ENCODE measurements at regions not wholly inside any gene's neighbourhood (a gene's known extent, or its start where the extent isn't known, plus 50 kb on each side); places are given as distances from the start of the nearest gene placed in this dataset.

DNA sequence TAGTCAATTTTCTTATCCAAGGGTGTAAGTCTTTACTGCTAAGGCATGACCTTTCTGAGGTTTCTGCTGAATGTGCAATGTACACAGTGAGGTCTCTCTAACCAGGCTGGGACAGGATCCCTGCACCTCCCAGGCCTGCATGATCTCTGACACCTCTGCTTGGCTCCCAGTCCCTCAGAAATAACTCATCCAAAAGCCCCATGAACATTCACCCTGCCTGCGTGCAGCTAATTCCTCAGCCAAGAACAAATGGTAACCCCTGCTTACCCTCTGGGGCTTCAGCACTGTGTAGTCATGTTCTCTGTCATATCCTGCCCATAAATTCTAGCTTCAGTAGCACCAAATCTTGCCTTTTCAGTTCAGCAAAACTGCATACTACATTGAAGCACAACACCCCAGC, 1146.3 kb upstream of the MIR17HG start:
- Histone ChIP-seq H3K4me3 (ENCODE audit: low read depth, low read length) (no peak overlapping the region), H3K27ac (ENCODE audit: low read depth, low read length) (no peak overlapping the region), H3K27me3 (ENCODE audit: control insufficient read depth, insufficient read depth, low read length) (no peaks in the 10 kb centered on the region), H3K36me3 (ENCODE audit: control insufficient read depth, insufficient read depth, low read length) (no peaks in the 10 kb centered on the region), H3K9me3 (ENCODE audit: control insufficient read depth, insufficient read depth, low read length) (no peaks in the 10 kb centered on the region), H3K4me1 (ENCODE audit: control insufficient read depth, insufficient read depth, low read length) (no peaks in the 10 kb centered on the region)
- DNase-seq (ENCODE audit: low read depth in 4 of 6, low spot score in 6 of 6), result no peak
- 27% methylated on average over 1 of the region's 1 CpG for WGBS (ENCODE audit: insufficient coverage)

DNA sequence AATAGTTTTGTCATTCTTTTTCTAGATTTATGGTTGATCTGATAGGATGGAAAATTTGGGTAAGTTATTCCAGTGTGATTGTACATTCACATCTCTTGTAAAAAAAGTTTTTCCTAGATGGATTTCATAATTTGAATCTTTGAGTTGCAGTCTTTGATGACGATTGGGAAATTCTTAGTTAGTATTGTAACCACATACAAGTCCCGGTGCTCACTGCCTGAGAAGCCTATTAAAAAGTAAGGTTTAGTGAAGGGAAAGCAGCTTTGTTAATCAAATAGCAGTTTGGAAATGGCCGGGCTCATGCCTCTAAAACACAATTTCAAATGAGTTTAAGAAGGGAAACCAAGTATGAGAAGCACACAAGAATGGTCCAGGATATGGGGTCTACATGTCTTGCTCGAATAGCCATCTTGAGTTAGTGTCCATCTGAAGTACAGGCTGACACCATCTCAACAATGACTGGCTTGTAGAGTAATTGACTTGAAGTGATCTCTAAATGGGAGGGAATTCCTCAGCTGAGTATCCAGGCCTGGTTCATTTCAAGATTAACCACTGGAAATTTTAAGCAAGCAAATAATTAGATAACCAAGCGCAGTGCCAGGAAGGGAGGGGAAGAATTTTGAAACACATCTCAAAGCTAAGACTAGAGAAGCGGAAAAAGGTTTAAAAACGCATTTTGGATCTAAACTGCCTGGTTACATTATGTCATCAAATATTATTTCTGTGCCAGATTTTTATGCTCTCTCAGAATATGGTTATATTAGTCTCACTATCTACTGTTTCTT, 1145.6 kb upstream of the MIR17HG start:
- Histone ChIP-seq H3K27ac (ENCODE audit: low read depth, low read length) (no peak overlapping the region), H3K27me3 (ENCODE audit: control insufficient read depth, insufficient read depth, low read length) (no peaks in the 10 kb centered on the region), H3K4me3 (ENCODE audit: low read depth, low read length) (no peak overlapping the region), H3K36me3 (ENCODE audit: control insufficient read depth, insufficient read depth, low read length) (no peaks in the 10 kb centered on the region), H3K4me1 (ENCODE audit: control insufficient read depth, insufficient read depth, low read length) (no peaks in the 10 kb centered on the region), H3K9me3 (ENCODE audit: control insufficient read depth, insufficient read depth, low read length) (no peaks in the 10 kb centered on the region)
- WGBS (ENCODE audit: insufficient coverage), result 40% methylated on average over 2 of the region's 7 CpGs
- no peak for DNase-seq (ENCODE audit: low read depth in 4 of 6, low spot score in 6 of 6)

DNA sequence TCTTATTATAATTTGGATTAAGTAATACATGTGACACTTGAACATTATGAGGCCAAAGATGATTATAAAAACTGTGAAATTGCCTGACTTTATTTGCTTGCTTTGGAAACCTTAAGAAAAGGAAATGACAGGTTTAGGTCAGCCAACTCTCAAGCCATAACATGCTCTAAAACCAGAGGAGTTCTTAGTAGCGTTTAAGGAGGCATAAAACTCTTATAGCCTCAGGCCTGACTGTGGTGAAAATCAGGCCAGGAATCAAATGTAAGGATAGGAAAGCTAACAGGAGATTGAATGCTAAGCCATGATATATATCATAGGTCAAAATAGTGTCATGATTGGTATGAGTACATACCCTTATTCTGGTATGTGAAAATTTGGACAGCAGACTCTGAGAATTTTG, 1142.4 kb upstream of the MIR17HG start:
- Histone ChIP-seq H3K4me3 (ENCODE audit: low read depth, low read length) (no peak overlapping the region), H3K27me3 (ENCODE audit: control insufficient read depth, insufficient read depth, low read length) (no peaks in the 10 kb centered on the region), H3K27ac (ENCODE audit: low read depth, low read length) (no peak overlapping the region), H3K9me3 (ENCODE audit: control insufficient read depth, insufficient read depth, low read length) (no peaks in the 10 kb centered on the region), H3K4me1 (ENCODE audit: control insufficient read depth, insufficient read depth, low read length) (no peaks in the 10 kb centered on the region), H3K36me3 (ENCODE audit: control insufficient read depth, insufficient read depth, low read length) (no peaks in the 10 kb centered on the region)
- no peak for DNase-seq (ENCODE audit: low read depth in 4 of 6, low spot score in 6 of 6)
- WGBS (ENCODE audit: insufficient coverage), result no CpG with 5 or more reads among the region's 1 CpG

DNA sequence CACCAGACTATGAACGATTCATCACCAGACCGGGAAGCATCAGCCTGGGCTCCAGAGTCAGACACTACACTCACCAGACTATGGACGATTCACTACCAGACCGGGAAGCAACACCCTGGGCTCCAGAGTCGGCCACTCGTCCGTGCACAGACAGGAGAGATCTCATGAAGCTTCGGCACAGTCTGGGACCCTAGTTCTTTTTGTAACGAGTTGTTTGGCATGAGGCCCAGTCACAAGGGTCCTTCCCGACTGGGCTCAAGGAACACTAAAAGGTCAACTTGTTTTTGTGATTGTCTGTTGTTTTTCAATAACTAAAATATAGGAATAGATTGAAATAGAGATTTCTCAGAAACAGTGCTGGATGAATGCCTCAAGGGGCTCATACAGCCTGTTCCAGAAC, 1141.6 kb upstream of the MIR17HG start:
- Histone ChIP-seq H3K27me3 (ENCODE audit: control insufficient read depth, insufficient read depth, low read length) (no peaks in the 10 kb centered on the region), H3K36me3 (ENCODE audit: control insufficient read depth, insufficient read depth, low read length) (no peaks in the 10 kb centered on the region), H3K4me3 (ENCODE audit: low read depth, low read length) (no peak overlapping the region), H3K27ac (ENCODE audit: low read depth, low read length) (no peak overlapping the region), H3K4me1 (ENCODE audit: control insufficient read depth, insufficient read depth, low read length) (no peaks in the 10 kb centered on the region), H3K9me3 (ENCODE audit: control insufficient read depth, insufficient read depth, low read length) (no peaks in the 10 kb centered on the region)
- no peak for DNase-seq (ENCODE audit: low read depth in 4 of 6, low spot score in 6 of 6)
- 90% methylated on average over 10 of the region's 10 CpGs for WGBS (ENCODE audit: insufficient coverage)

DNA sequence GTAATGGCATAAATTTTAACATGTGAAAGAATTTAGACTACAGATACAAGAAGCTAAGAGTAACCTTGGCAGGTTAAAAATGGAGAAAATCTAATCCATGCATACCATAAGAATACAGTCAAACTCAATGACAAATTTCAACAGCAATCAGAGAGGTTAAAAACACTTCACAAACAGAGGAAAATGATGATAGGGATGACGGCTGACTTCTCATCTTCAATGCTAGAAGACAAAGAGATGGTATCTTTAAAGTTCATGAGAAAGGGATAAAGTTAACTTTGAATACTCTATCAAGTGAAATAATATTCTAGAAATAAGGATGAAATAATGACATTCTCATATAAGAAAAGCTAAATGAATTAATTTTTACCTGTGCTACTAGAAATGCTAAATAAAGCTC, 1130.2 kb upstream of the MIR17HG start:
- Histone ChIP-seq H3K27me3 (ENCODE audit: control insufficient read depth, insufficient read depth, low read length) (no peaks in the 10 kb centered on the region), H3K4me3 (ENCODE audit: low read depth, low read length) (no peak overlapping the region), H3K9me3 (ENCODE audit: control insufficient read depth, insufficient read depth, low read length) (no peaks in the 10 kb centered on the region), H3K27ac (ENCODE audit: low read depth, low read length) (no peak overlapping the region), H3K4me1 (ENCODE audit: control insufficient read depth, insufficient read depth, low read length) (no peaks in the 10 kb centered on the region), H3K36me3 (ENCODE audit: control insufficient read depth, insufficient read depth, low read length) (no peaks in the 10 kb centered on the region)
- DNase-seq (ENCODE audit: low read depth in 4 of 6, low spot score in 6 of 6), result no peak
- WGBS (ENCODE audit: insufficient coverage), result no CpG with 5 or more reads among the region's 1 CpG

DNA sequence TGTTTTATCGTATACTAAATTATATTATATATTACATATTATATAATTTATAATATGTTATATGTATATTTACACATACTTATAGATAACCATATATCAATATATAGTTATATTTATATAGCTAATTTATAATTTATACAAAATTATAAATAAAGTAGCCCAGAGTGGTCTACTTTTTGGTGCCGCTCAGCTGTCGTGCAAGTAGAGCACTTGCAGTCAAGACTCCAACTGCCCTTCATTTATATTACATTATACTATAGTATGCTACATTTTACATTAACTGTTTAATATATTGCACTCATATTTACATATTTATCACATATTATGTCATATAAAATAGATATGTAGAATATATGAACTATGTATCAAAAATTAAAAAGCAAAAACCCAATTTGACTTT, 1124.7 kb upstream of the MIR17HG start:
- H3K27ac ChIP-seq (ENCODE audit: low read depth, low read length), result no peak overlapping the region
- no peak for DNase-seq (ENCODE audit: low read depth in 4 of 6, low spot score in 6 of 6)
- no peaks in the 10 kb centered on the region for H3K4me1 ChIP-seq (ENCODE audit: control insufficient read depth, insufficient read depth, low read length)
- WGBS (ENCODE audit: insufficient coverage), result no CpG with 5 or more reads among the region's 3 CpGs
- H3K4me3 ChIP-seq (ENCODE audit: low read depth, low read length), result no peak overlapping the region
- H3K9me3 ChIP-seq (ENCODE audit: control insufficient read depth, insufficient read depth, low read length), result no peaks in the 10 kb centered on the region
- no peaks in the 10 kb centered on the region for H3K36me3 ChIP-seq (ENCODE audit: control insufficient read depth, insufficient read depth, low read length)
- no peaks in the 10 kb centered on the region for H3K27me3 ChIP-seq (ENCODE audit: control insufficient read depth, insufficient read depth, low read length)

DNA sequence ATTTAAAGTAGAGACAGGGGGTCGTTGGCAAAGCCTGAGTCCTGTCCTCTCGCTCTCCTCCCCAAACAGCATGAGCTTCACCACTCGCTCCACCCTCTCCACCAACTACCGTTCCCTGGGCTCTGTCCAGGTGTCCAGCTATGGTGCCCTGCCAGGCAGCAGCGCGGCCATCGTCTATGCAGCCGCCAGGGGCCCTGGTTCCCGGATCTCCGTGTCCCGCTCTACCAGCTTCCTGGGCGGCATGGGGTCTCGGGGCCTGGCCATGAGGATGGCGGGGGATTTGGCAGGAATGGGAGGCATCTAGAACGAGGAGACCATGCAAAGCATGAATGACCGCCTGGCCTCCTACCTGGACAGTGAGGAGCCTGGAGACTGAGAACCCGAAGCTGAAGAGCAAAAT, 1117.2 kb upstream of the MIR17HG start:
- Histone ChIP-seq H3K4me1 (ENCODE audit: control insufficient read depth, insufficient read depth, low read length) (no peaks in the 10 kb centered on the region), H3K27me3 (ENCODE audit: control insufficient read depth, insufficient read depth, low read length) (no peaks in the 10 kb centered on the region), H3K36me3 (ENCODE audit: control insufficient read depth, insufficient read depth, low read length) (no peaks in the 10 kb centered on the region), H3K27ac (ENCODE audit: low read depth, low read length) (no peak overlapping the region), H3K9me3 (ENCODE audit: control insufficient read depth, insufficient read depth, low read length) (no peaks in the 10 kb centered on the region), H3K4me3 (ENCODE audit: low read depth, low read length) (no peak overlapping the region)
- DNase-seq (ENCODE audit: low read depth in 4 of 6, low spot score in 6 of 6), result no peak
- WGBS (ENCODE audit: insufficient coverage), result 94% methylated on average over 17 of the region's 17 CpGs

DNA sequence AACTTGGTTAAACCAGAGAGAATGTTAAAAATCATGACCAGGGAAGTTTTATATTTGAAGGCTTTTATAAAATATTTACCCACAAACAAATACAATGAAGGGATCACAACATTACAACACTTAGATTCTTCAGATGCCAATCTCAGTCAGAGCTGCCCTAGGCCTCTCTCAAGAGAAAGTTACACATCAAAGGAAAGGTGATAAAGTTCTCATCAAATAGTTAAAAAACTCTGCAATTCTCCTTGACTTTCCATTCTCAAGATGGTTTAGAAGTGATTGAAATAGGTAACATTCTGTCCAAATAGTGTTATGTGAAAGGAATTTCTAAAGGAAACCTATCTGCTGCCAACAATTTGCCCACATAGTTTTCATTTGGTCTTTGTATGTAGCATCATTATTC, 1115.2 kb upstream of the MIR17HG start:
- no peaks in the 10 kb centered on the region for H3K4me1 ChIP-seq (ENCODE audit: control insufficient read depth, insufficient read depth, low read length)
- no peak overlapping the region for H3K4me3 ChIP-seq (ENCODE audit: low read depth, low read length)
- no peaks in the 10 kb centered on the region for H3K9me3 ChIP-seq (ENCODE audit: control insufficient read depth, insufficient read depth, low read length)
- no peaks in the 10 kb centered on the region for H3K36me3 ChIP-seq (ENCODE audit: control insufficient read depth, insufficient read depth, low read length)
- no peak overlapping the region for H3K27ac ChIP-seq (ENCODE audit: low read depth, low read length)
- H3K27me3 ChIP-seq (ENCODE audit: control insufficient read depth, insufficient read depth, low read length), result no peaks in the 10 kb centered on the region
- no peak for DNase-seq (ENCODE audit: low read depth in 4 of 6, low spot score in 6 of 6)

DNA sequence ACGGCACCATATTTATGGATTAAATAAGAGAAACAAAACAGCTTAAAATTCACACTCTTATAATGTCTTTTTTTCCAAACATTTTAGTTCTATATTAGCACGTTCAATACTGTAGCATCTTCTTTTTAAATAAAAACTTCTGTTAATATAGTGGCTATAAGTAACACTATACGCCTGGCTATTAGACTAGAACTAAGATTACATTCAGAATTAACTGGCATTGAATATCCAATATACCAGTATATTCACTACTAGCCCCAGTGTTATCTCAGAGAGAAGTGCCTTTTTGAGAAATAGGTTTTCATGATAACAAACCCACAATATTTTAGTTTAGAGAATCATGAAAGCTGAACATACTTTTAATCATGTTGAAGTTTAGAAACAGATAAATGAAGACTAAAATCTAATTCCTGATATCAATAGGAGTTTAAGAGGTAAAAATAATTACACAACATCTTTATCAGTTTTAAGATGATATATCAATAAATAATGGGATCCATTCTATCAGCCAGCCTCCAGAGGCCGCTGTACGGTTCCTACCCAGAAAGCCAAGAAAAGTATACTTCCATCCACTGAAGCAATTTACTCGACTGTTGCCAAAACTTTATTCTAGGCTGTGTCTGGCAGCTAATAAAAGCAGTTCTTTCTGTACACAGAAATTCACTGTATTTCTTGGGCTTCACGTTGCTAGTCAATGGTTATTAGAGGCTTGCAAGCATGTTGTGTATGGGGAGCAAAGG, 1113.4 kb upstream of the MIR17HG start:
- 40% methylated on average over 1 of the region's 7 CpGs for WGBS (ENCODE audit: insufficient coverage)
- Histone ChIP-seq H3K4me3 (ENCODE audit: low read depth, low read length) (no peak overlapping the region), H3K36me3 (ENCODE audit: control insufficient read depth, insufficient read depth, low read length) (no peaks in the 10 kb centered on the region), H3K27ac (ENCODE audit: low read depth, low read length) (no peak overlapping the region), H3K4me1 (ENCODE audit: control insufficient read depth, insufficient read depth, low read length) (no peaks in the 10 kb centered on the region), H3K27me3 (ENCODE audit: control insufficient read depth, insufficient read depth, low read length) (no peaks in the 10 kb centered on the region), H3K9me3 (ENCODE audit: control insufficient read depth, insufficient read depth, low read length) (no peaks in the 10 kb centered on the region)
- no peak for DNase-seq (ENCODE audit: low read depth in 4 of 6, low spot score in 6 of 6)

DNA sequence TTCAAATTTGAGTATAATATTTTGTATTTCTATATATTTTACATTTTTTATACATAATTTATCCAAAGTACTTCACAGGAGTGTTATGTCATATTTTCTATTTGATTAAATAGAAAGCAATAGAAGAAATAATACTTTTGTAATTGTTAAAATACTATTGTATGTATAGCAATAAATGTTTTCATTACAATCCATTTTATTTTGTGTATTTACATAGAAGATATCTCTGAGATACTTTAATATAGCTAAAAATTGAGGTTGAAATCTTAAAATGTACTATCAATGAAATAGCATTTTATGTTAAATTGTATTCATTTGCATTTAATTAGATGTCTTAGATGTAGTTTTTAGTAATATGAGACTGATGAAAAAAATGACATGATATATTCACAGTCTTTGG, 1109.6 kb upstream of the MIR17HG start:
- Histone ChIP-seq H3K36me3 (ENCODE audit: control insufficient read depth, insufficient read depth, low read length) (no peaks in the 10 kb centered on the region), H3K4me3 (ENCODE audit: low read depth, low read length) (no peak overlapping the region), H3K9me3 (ENCODE audit: control insufficient read depth, insufficient read depth, low read length) (no peaks in the 10 kb centered on the region), H3K27me3 (ENCODE audit: control insufficient read depth, insufficient read depth, low read length) (no peaks in the 10 kb centered on the region), H3K27ac (ENCODE audit: low read depth, low read length) (no peak overlapping the region), H3K4me1 (ENCODE audit: control insufficient read depth, insufficient read depth, low read length) (no peaks in the 10 kb centered on the region)
- no peak for DNase-seq (ENCODE audit: low read depth in 4 of 6, low spot score in 6 of 6)

Data from spinal cord (tissue), 9 donors.